Gastrocnemius medialis (tissue), 4 donors: ENCODE measurements at regions not wholly inside any gene's neighbourhood (a gene's known extent, or its start where the extent isn't known, plus 50 kb on each side); places are given as distances from the start of the nearest gene placed in this dataset.

Experiments used
- CTCF ChIP-seq, 5 experiments: fragments of 450-650 bp in 3 of 5; fragments of 200-600 bp in 2 of 5; sonication (generic) in 2 of 5; IDR thresholded peaks in 4 of 5; conservative IDR thresholded peaks in 1 of 5; 1 replicate in 4 of 5; 2 replicates in 1 of 5; pipeline ENCODE4 v1.5.1; 2016 to 2019; ENCODE audit warnings: antibody characterized with exemption in 5 of 5, mild to moderate bottlenecking in 3 of 5, moderate library complexity in 3 of 5
- POLR2A ChIP-seq, 2 donors: fragments of 450-650 bp; IDR thresholded peaks; one replicate each; pipeline ENCODE4 v1.6.1; 2017; ENCODE audit warnings: antibody characterized with exemption in 2 of 2, mild to moderate bottlenecking in 2 of 2, moderate library complexity in 2 of 2

- TF ChIP-seq CTCF (IDR thresholded peaks at IDR 0.05 in 4 of 5, conservative IDR thresholded peaks at IDR 0.05 in 1 of 5): peak; percentile 54 to 86 (median 73)
- no peak for TF ChIP-seq POLR2A (IDR thresholded peaks at IDR 0.05)
These were observed 62.0 kb upstream of the RASAL2 start for GRCh38 chr1:178031856-178032320.
